ENCODE measurements at regions not wholly inside any gene's neighbourhood (a gene's known extent, or its start where the extent isn't known, plus 50 kb on each side); places are given as distances from the start of the nearest gene placed in this dataset.

DNA sequence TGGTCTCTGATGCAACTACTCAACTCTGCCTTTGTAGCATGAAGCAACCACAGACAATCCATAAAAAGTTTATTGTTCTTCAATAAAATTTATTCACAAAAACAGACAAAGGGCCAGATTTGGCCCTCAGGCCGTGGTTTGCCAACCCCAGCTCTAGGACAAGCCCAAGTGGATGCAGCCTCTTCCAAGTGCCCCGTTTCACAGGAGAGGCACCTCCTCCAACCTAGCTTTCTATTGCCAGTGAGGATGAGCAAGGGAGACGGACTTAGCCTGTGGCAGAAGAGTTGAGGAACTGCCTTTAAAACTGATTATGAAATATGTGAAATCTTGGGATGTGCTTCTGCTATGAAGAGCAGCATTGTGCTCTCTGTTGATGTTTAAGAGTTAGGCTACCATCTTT lies 105.4 kb downstream of the PSMG1 start:
- H3K23ac ChIP-seq (ENCODE audit: low read depth, low read length, poor library complexity): no peak overlapping the region
- no peak overlapping the region for H3K9ac ChIP-seq (ENCODE audit: low read depth, low read length, poor library complexity)
- H3K4me3 ChIP-seq (ENCODE audit: low read length in 2 of 2): no peak overlapping the region
- no peak overlapping the region for H2BK120ac ChIP-seq (ENCODE audit: low read depth, low read length)
- no peak for DNase-seq (ENCODE audit: low spot score)
- no peak overlapping the region for H2BK15ac ChIP-seq (ENCODE audit: low read length)
- H3K4me1 ChIP-seq (ENCODE audit: control insufficient read depth in 2 of 2, insufficient read depth in 1 of 2, low read depth in 1 of 2, low read length in 2 of 2): peaks cover 0 to 4% of the 10 kb centered on the region in 2 donors
- H3K14ac ChIP-seq (ENCODE audit: low read length): no peak overlapping the region
- no peak overlapping the region for H3K18ac ChIP-seq (ENCODE audit: low read length)
- no CpG with 5 or more reads among the region's 3 CpGs for WGBS, 2 donors (ENCODE audit: extremely low coverage in 2 of 2, insufficient read length in 2 of 2, insufficient replicate concordance in 1 of 2)
- H4K8ac ChIP-seq (ENCODE audit: low read depth, low read length): no peak overlapping the region
- H3K27ac ChIP-seq (replicated peaks; ENCODE audit: low read length): no peak overlapping the region
- no peaks in the 10 kb centered on the region for H3K79me1 ChIP-seq (ENCODE audit: low read depth, low read length)
- no peak overlapping the region for H2BK5ac ChIP-seq (ENCODE audit: low read length)
- H3K4ac ChIP-seq (ENCODE audit: low read length): no peak overlapping the region
- no peaks in the 10 kb centered on the region for H3K36me3 ChIP-seq (replicated peaks in 1 of 2; ENCODE audit: control insufficient read depth in 2 of 2, insufficient read depth in 2 of 2, low read length in 2 of 2)
- no peaks in the 10 kb centered on the region for H3K9me3 ChIP-seq (replicated peaks in 1 of 2; ENCODE audit: control insufficient read depth in 2 of 2, insufficient read depth in 1 of 2, low read depth in 1 of 2, low read length in 2 of 2)
- no peak overlapping the region for H2BK12ac ChIP-seq (ENCODE audit: low read length)
- H2AFZ ChIP-seq (ENCODE audit: low read length): no peak overlapping the region
- H3K4me2 ChIP-seq (ENCODE audit: insufficient read depth, low read length, poor library complexity, severe bottlenecking): no peak overlapping the region
- no peak overlapping the region for H2AK5ac ChIP-seq (ENCODE audit: low read depth, low read length)
- no peak overlapping the region for H4K91ac ChIP-seq (ENCODE audit: low read depth, low read length, poor library complexity)
- no peaks in the 10 kb centered on the region for H3K27me3 ChIP-seq (ENCODE audit: control insufficient read depth in 3 of 3, insufficient read depth in 3 of 3, low read depth in 1 of 3, low read length in 3 of 3)

- H2AK5ac ChIP-seq (ENCODE audit: low read depth, low read length): no peak overlapping the region
- H3K14ac ChIP-seq (ENCODE audit: low read length): no peak overlapping the region
- H4K91ac ChIP-seq (ENCODE audit: low read depth, low read length, poor library complexity): no peak overlapping the region
- no peaks in the 10 kb centered on the region for H3K9me3 ChIP-seq (replicated peaks in 1 of 2; ENCODE audit: control insufficient read depth in 2 of 2, insufficient read depth in 1 of 2, low read depth in 1 of 2, low read length in 2 of 2)
- H3K4me2 ChIP-seq (ENCODE audit: insufficient read depth, low read length, poor library complexity, severe bottlenecking): no peak overlapping the region
- DNase-seq (ENCODE audit: low spot score): no peak
- no peak overlapping the region for H2BK12ac ChIP-seq (ENCODE audit: low read length)
- no peak overlapping the region for H2BK5ac ChIP-seq (ENCODE audit: low read length)
- no peak overlapping the region for H3K18ac ChIP-seq (ENCODE audit: low read length)
- H3K4me3 ChIP-seq (ENCODE audit: low read length in 2 of 2): no peak overlapping the region
- H4K8ac ChIP-seq (ENCODE audit: low read depth, low read length): no peak overlapping the region
- H3K4ac ChIP-seq (ENCODE audit: low read length): no peak overlapping the region
- H3K27ac ChIP-seq (replicated peaks; ENCODE audit: low read length): no peak overlapping the region
- H3K9ac ChIP-seq (ENCODE audit: low read depth, low read length, poor library complexity): no peak overlapping the region
- no peak overlapping the region for H2AFZ ChIP-seq (ENCODE audit: low read length)
- H2BK120ac ChIP-seq (ENCODE audit: low read depth, low read length): no peak overlapping the region
- H2BK15ac ChIP-seq (ENCODE audit: low read length): no peak overlapping the region
- H3K79me1 ChIP-seq (ENCODE audit: low read depth, low read length): no peaks in the 10 kb centered on the region
- H3K4me1 ChIP-seq (ENCODE audit: control insufficient read depth in 2 of 2, insufficient read depth in 1 of 2, low read depth in 1 of 2, low read length in 2 of 2): no peaks in the 10 kb centered on the region
- H3K23ac ChIP-seq (ENCODE audit: low read depth, low read length, poor library complexity): no peak overlapping the region
- H3K27me3 ChIP-seq (ENCODE audit: control insufficient read depth in 3 of 3, insufficient read depth in 3 of 3, low read depth in 1 of 3, low read length in 3 of 3): no peaks in the 10 kb centered on the region
- H3K36me3 ChIP-seq (replicated peaks in 1 of 2; ENCODE audit: control insufficient read depth in 2 of 2, insufficient read depth in 2 of 2, low read length in 2 of 2): no peaks in the 10 kb centered on the region
These were observed 108.7 kb downstream of the PSMG1 start for GRCh38 chr21:39074508-39074907.

- no peak overlapping the region for H3K4ac ChIP-seq (ENCODE audit: low read length)
- no peak overlapping the region for H3K4me2 ChIP-seq (ENCODE audit: insufficient read depth, low read length, poor library complexity, severe bottlenecking)
- H3K9me3 ChIP-seq (replicated peaks in 1 of 2; ENCODE audit: control insufficient read depth in 2 of 2, insufficient read depth in 1 of 2, low read depth in 1 of 2, low read length in 2 of 2): no peaks in the 10 kb centered on the region
- no peak for DNase-seq (ENCODE audit: low spot score)
- no peak overlapping the region for H2BK15ac ChIP-seq (ENCODE audit: low read length)
- no peaks in the 10 kb centered on the region for H3K4me1 ChIP-seq (ENCODE audit: control insufficient read depth in 2 of 2, insufficient read depth in 1 of 2, low read depth in 1 of 2, low read length in 2 of 2)
- no peak overlapping the region for H2BK120ac ChIP-seq (ENCODE audit: low read depth, low read length)
- H3K9ac ChIP-seq (ENCODE audit: low read depth, low read length, poor library complexity): no peak overlapping the region
- H3K27me3 ChIP-seq (ENCODE audit: control insufficient read depth in 3 of 3, insufficient read depth in 3 of 3, low read depth in 1 of 3, low read length in 3 of 3): no peaks in the 10 kb centered on the region
- H3K14ac ChIP-seq (ENCODE audit: low read length): no peak overlapping the region
- H3K23ac ChIP-seq (ENCODE audit: low read depth, low read length, poor library complexity): no peak overlapping the region
- H2AK5ac ChIP-seq (ENCODE audit: low read depth, low read length): no peak overlapping the region
- no peak overlapping the region for H3K18ac ChIP-seq (ENCODE audit: low read length)
- no peak overlapping the region for H2BK12ac ChIP-seq (ENCODE audit: low read length)
- H4K91ac ChIP-seq (ENCODE audit: low read depth, low read length, poor library complexity): no peak overlapping the region
- H4K8ac ChIP-seq (ENCODE audit: low read depth, low read length): no peak overlapping the region
- H3K36me3 ChIP-seq (replicated peaks in 1 of 2; ENCODE audit: control insufficient read depth in 2 of 2, insufficient read depth in 2 of 2, low read length in 2 of 2): no peaks in the 10 kb centered on the region
- WGBS, 2 donors (ENCODE audit: extremely low coverage in 2 of 2, insufficient read length in 2 of 2, insufficient replicate concordance in 1 of 2): no CpG with 5 or more reads among the region's 4 CpGs
- no peaks in the 10 kb centered on the region for H3K79me1 ChIP-seq (ENCODE audit: low read depth, low read length)
- H2BK5ac ChIP-seq (ENCODE audit: low read length): no peak overlapping the region
- H3K27ac ChIP-seq (replicated peaks; ENCODE audit: low read length): no peak overlapping the region
- H3K4me3 ChIP-seq (ENCODE audit: low read length in 2 of 2): no peak overlapping the region
- H2AFZ ChIP-seq (ENCODE audit: low read length): no peak overlapping the region
These were observed 109.5 kb downstream of the PSMG1 start for GRCh38 chr21:39073717-39074116.

GRCh38 chr21:39073063-39073462 lies 110.2 kb downstream of the PSMG1 start:
- Histone ChIP-seq H3K4me2 (ENCODE audit: insufficient read depth, low read length, poor library complexity, severe bottlenecking) (no peak overlapping the region), H2BK5ac (ENCODE audit: low read length) (no peak overlapping the region), H3K4ac (ENCODE audit: low read length) (no peak overlapping the region), H2BK120ac (ENCODE audit: low read depth, low read length) (no peak overlapping the region), H4K8ac (ENCODE audit: low read depth, low read length) (no peak overlapping the region), H3K14ac (ENCODE audit: low read length) (no peak overlapping the region), H2AFZ (ENCODE audit: low read length) (no peak overlapping the region), H3K18ac (ENCODE audit: low read length) (no peak overlapping the region), H3K9ac (ENCODE audit: low read depth, low read length, poor library complexity) (no peak overlapping the region), H3K27ac (replicated peaks; ENCODE audit: low read length) (no peak overlapping the region), H3K9me3 (replicated peaks in 1 of 2; ENCODE audit: control insufficient read depth in 2 of 2, insufficient read depth in 1 of 2, low read depth in 1 of 2, low read length in 2 of 2) (no peaks in the 10 kb centered on the region), H2BK15ac (ENCODE audit: low read length) (no peak overlapping the region), H3K4me1 (ENCODE audit: control insufficient read depth in 2 of 2, insufficient read depth in 1 of 2, low read depth in 1 of 2, low read length in 2 of 2) (no peaks in the 10 kb centered on the region), H3K23ac (ENCODE audit: low read depth, low read length, poor library complexity) (no peak overlapping the region), H3K27me3 (ENCODE audit: control insufficient read depth in 3 of 3, insufficient read depth in 3 of 3, low read depth in 1 of 3, low read length in 3 of 3) (no peaks in the 10 kb centered on the region), H3K36me3 (replicated peaks in 1 of 2; ENCODE audit: control insufficient read depth in 2 of 2, insufficient read depth in 2 of 2, low read length in 2 of 2) (no peaks in the 10 kb centered on the region), H3K4me3 (ENCODE audit: low read length in 2 of 2) (no peak overlapping the region), H4K91ac (ENCODE audit: low read depth, low read length, poor library complexity) (no peak overlapping the region), H2BK12ac (ENCODE audit: low read length) (no peak overlapping the region), H3K79me1 (ENCODE audit: low read depth, low read length) (no peaks in the 10 kb centered on the region), H2AK5ac (ENCODE audit: low read depth, low read length) (no peak overlapping the region)
- no CpG with 5 or more reads among the region's 3 CpGs for WGBS, 2 donors (ENCODE audit: extremely low coverage in 2 of 2, insufficient read length in 2 of 2, insufficient replicate concordance in 1 of 2)
- no peak for DNase-seq (ENCODE audit: low spot score)
